HL-60 (cell line): ENCODE measurements at regions not wholly inside any gene's neighbourhood (a gene's known extent, or its start where the extent isn't known, plus 50 kb on each side); places are given as distances from the start of the nearest gene placed in this dataset.

Experiments used
- DNase-seq, 2 experiments: peaks; one replicate each; pipeline ENCODE4 v3.0.0-alpha.2; 2010 to 2020; ENCODE audit warnings: low read depth in 1 of 2, low spot score in 1 of 2
- H3K27ac ChIP-seq: fragments of 250-450 bp; sonication (Bioruptor Pico); replicated peaks from 2 replicates; pipeline ENCODE4 v1.5.1; 2020; ENCODE audit warnings: mild to moderate bottlenecking, moderate library complexity
- H3K27me3 ChIP-seq: fragments of 250-450 bp; sonication (Bioruptor Pico); 2 replicates; pipeline ENCODE4 v1.5.1; 2021; ENCODE audit warnings: mild to moderate bottlenecking, moderate library complexity; ENCODE audit not compliant: insufficient read depth, poor library complexity, severe bottlenecking
- H3K4me3 ChIP-seq: replicated peaks from 2 replicates; pipeline ENCODE4 v1.5.1; 2011; ENCODE audit warnings: mild to moderate bottlenecking, control low read depth, low read length; ENCODE audit not compliant: insufficient read depth
- GABPA ChIP-seq: IDR thresholded peaks from 2 replicates; pipeline ENCODE4 v1.6.1; 2012; ENCODE audit warnings: low read depth
- POLR2AphosphoS5 ChIP-seq: IDR thresholded peaks from 2 replicates; pipeline ENCODE4 v1.6.1; 2012; ENCODE audit warnings: low read depth
- SPI1 ChIP-seq: IDR thresholded peaks from 2 replicates; pipeline ENCODE4 v1.6.1; 2012; ENCODE audit warnings: low read depth, mild to moderate bottlenecking, borderline replicate concordance
- TF ChIP-seq, protein P1 (sequence below): IDR thresholded peaks from one replicate; pipeline ENCODE4 v1.5.1; 2011; ENCODE audit warnings: low read length, control low read depth, inconsistent platforms; ENCODE audit not compliant: insufficient read depth
- TF ChIP-seq, protein P2 (sequence below): IDR thresholded peaks from 2 replicates; pipeline ENCODE4 v1.6.1; 2012; ENCODE audit warnings: low read depth; ENCODE audit not compliant: insufficient replicate concordance

DNA sequence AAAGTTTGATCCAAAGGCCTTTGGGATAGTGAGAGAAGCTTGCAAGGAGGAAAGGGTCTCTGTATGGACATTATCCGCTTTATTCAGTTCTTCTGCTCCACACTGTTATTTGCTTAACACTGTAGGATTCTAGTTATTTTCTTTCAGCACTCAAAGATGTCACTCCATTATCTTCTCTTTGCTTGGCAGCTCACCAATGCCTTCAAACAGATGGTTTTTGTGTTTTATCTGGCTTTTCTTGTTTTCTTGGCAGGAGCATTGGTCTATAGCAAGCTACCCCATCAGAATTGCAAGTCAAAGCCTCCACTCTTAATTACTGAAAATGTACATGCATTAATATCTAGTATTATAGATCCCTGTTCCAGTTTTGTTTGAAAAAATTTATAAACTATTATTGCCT is 138.8 kb downstream of the EVA1A start:
- TF ChIP-seq GABPA (no peak), SPI1 (no peak), POLR2AphosphoS5 (no peak)
- TF ChIP-seq, protein P1, sequence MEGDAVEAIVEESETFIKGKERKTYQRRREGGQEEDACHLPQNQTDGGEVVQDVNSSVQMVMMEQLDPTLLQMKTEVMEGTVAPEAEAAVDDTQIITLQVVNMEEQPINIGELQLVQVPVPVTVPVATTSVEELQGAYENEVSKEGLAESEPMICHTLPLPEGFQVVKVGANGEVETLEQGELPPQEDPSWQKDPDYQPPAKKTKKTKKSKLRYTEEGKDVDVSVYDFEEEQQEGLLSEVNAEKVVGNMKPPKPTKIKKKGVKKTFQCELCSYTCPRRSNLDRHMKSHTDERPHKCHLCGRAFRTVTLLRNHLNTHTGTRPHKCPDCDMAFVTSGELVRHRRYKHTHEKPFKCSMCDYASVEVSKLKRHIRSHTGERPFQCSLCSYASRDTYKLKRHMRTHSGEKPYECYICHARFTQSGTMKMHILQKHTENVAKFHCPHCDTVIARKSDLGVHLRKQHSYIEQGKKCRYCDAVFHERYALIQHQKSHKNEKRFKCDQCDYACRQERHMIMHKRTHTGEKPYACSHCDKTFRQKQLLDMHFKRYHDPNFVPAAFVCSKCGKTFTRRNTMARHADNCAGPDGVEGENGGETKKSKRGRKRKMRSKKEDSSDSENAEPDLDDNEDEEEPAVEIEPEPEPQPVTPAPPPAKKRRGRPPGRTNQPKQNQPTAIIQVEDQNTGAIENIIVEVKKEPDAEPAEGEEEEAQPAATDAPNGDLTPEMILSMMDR = no peak
- TF ChIP-seq, protein P2, sequence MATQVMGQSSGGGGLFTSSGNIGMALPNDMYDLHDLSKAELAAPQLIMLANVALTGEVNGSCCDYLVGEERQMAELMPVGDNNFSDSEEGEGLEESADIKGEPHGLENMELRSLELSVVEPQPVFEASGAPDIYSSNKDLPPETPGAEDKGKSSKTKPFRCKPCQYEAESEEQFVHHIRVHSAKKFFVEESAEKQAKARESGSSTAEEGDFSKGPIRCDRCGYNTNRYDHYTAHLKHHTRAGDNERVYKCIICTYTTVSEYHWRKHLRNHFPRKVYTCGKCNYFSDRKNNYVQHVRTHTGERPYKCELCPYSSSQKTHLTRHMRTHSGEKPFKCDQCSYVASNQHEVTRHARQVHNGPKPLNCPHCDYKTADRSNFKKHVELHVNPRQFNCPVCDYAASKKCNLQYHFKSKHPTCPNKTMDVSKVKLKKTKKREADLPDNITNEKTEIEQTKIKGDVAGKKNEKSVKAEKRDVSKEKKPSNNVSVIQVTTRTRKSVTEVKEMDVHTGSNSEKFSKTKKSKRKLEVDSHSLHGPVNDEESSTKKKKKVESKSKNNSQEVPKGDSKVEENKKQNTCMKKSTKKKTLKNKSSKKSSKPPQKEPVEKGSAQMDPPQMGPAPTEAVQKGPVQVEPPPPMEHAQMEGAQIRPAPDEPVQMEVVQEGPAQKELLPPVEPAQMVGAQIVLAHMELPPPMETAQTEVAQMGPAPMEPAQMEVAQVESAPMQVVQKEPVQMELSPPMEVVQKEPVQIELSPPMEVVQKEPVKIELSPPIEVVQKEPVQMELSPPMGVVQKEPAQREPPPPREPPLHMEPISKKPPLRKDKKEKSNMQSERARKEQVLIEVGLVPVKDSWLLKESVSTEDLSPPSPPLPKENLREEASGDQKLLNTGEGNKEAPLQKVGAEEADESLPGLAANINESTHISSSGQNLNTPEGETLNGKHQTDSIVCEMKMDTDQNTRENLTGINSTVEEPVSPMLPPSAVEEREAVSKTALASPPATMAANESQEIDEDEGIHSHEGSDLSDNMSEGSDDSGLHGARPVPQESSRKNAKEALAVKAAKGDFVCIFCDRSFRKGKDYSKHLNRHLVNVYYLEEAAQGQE = no peak
- Histone ChIP-seq H3K27me3 (peaks cover 2% of the 10 kb centered on the region), H3K4me3 (no peak overlapping the region), H3K27ac (no peak overlapping the region)
- DNase-seq = no peak

DNA sequence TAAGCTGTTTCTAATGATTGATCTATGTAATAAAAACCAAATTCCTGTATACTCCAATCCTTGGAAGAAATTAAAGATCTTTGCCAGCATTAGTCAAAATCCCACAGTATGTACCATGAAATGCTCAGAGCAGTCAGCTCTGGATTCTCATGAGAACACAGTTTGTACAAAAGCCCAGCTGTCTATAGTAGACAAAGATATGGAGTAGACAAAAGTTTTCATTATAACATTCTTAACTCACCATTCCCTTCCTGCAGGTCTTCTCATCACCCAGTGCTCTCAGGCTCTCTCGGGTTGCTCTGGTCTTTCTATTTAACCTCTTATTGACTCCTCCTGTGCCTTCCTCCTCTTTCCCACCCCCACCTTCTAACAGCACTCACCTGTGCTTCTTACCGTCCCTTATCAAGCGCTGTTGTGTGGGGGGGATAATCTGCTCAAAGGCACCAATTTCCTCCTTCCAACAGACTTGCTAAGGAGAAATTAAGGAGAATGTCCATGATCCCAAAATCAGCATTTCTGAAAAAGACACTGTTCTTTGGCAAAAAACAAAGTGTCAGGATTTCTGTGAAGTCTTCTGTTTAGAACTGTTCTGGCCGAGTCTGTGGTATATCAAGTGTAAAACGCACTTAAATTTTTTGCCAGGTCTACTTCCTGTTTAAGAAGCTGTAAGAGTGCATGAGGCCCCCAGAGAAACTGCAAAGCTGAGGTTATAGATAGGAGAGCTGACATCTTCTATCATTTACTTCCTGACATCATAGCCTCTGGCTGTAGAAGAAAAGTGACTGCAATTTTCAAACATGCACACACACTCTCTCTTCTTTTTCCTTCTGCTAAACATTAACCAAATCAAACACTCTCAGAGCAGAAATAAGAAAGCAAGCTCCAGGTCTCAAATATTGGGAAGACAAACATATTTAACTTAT is 144.1 kb downstream of the EVA1A start:
- Histone ChIP-seq H3K4me3 (no peak overlapping the region), H3K27me3 (peaks cover 4% of the 10 kb centered on the region), H3K27ac (no peak overlapping the region)
- DNase-seq = no peak
- TF ChIP-seq, protein P1 = no peak
- TF ChIP-seq SPI1 = no peak
- TF ChIP-seq GABPA = no peak
- TF ChIP-seq, protein P2 = no peak
- TF ChIP-seq POLR2AphosphoS5 = no peak

DNA sequence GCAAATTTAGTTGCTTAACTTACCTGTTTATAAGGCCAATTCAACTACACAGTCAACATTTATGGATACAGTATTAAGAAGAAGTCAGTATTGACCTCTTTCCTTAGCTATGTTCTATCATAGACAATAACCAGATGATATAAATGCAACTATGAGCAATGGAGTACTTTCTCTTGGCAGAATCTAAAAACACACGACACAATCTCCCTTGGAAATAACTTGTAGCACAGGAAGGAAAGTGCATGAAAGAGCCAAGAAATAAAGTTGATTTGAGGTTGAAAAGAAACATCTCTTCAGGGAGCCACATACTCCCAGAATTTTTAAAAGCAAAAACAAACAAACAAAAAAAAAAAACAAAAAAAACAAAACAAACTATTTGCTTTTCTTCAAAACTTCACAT is 145.0 kb downstream of the EVA1A start:
- no peak for TF ChIP-seq POLR2AphosphoS5
- no peak for TF ChIP-seq SPI1
- no peak for TF ChIP-seq GABPA
- TF ChIP-seq, protein P1 = no peak
- TF ChIP-seq, protein P2 = no peak
- DNase-seq = no peak
- H3K4me3 ChIP-seq = no peak overlapping the region
- no peak overlapping the region for H3K27ac ChIP-seq
- H3K27me3 ChIP-seq = peaks cover 4% of the 10 kb centered on the region
